ENCODE measurements at regions not wholly inside any gene's neighbourhood (a gene's known extent, or its start where the extent isn't known, plus 50 kb on each side); places are given as distances from the start of the nearest gene placed in this dataset.

- no peaks in the 10 kb centered on the region for H4K20me1 ChIP-seq (replicated peaks; ENCODE audit: insufficient read depth)
- peaks cover 10% of the 10 kb centered on the region for H3K4me1 ChIP-seq (ENCODE audit: insufficient read depth)
- H3K36me3 ChIP-seq (ENCODE audit: insufficient read depth): no peaks in the 10 kb centered on the region
- H2AFZ ChIP-seq: no peak overlapping the region
- no peak overlapping the region for H3K27ac ChIP-seq (ENCODE audit: low read depth)
- H3K4me3 Mint-ChIP-seq: no peak overlapping the region
- ATAC-seq (no peak), DNase-seq (ENCODE audit: low spot score) (no peak)
- H3K27me3 ChIP-seq (ENCODE audit: insufficient read depth): no peaks in the 10 kb centered on the region
- no peak overlapping the region for H3K4me2 ChIP-seq
- peaks cover 43% of the 10 kb centered on the region for H3K4me1 Mint-ChIP-seq
- no peaks in the 10 kb centered on the region for H3K27me3 Mint-ChIP-seq (ENCODE audit: insufficient read depth, low read depth, poor library complexity)
- H3K9me2 ChIP-seq (ENCODE audit: insufficient read depth): peaks cover 5% of the 10 kb centered on the region; the same call in 1 of the 2 replicates
- no peaks in the 10 kb centered on the region for H3F3A ChIP-seq (replicated peaks; ENCODE audit: low read depth)
- no peak overlapping the region for H3K4me3 ChIP-seq
- peak overlapping the region; percentile 45; the same call in 1 of the 2 replicates for H3K27ac Mint-ChIP-seq
- TF ChIP-seq EZH2 (IDR thresholded peaks at IDR 0.05; ENCODE audit: low read depth, unreplicated experiment) (no peak), ZNF331 (CRISPR knock-in tag; IDR thresholded peaks at IDR 0.05; ENCODE audit: low read depth) (no peak), CTCF (conservative IDR thresholded peaks at IDR 0.05; ENCODE audit: low read depth in 2 of 2) (no peak), REST (IDR thresholded peaks at IDR 0.05; ENCODE audit: unreplicated experiment) (no peak), JUNB (IDR thresholded peaks at IDR 0.05; ENCODE audit: unreplicated experiment) (no peak), NANOG (IDR thresholded peaks at IDR 0.05; ENCODE audit: borderline replicate concordance) (no peak), STAT1 (IDR thresholded peaks at IDR 0.05; ENCODE audit: unreplicated experiment) (no peak), CREB1 (CRISPR knock-in tag; IDR thresholded peaks at IDR 0.05; ENCODE audit: low read depth) (no peak), EZH2phosphoT487 (IDR thresholded peaks at IDR 0.05; ENCODE audit: unreplicated experiment) (no peak), ZNF114 (CRISPR knock-in tag; IDR thresholded peaks at IDR 0.05) (no peak), POLR2AphosphoS5 (IDR thresholded peaks at IDR 0.05; ENCODE audit: low read depth) (no peak), ETS1 (IDR thresholded peaks at IDR 0.05) (no peak)
- TF ChIP-seq, protein P1, sequence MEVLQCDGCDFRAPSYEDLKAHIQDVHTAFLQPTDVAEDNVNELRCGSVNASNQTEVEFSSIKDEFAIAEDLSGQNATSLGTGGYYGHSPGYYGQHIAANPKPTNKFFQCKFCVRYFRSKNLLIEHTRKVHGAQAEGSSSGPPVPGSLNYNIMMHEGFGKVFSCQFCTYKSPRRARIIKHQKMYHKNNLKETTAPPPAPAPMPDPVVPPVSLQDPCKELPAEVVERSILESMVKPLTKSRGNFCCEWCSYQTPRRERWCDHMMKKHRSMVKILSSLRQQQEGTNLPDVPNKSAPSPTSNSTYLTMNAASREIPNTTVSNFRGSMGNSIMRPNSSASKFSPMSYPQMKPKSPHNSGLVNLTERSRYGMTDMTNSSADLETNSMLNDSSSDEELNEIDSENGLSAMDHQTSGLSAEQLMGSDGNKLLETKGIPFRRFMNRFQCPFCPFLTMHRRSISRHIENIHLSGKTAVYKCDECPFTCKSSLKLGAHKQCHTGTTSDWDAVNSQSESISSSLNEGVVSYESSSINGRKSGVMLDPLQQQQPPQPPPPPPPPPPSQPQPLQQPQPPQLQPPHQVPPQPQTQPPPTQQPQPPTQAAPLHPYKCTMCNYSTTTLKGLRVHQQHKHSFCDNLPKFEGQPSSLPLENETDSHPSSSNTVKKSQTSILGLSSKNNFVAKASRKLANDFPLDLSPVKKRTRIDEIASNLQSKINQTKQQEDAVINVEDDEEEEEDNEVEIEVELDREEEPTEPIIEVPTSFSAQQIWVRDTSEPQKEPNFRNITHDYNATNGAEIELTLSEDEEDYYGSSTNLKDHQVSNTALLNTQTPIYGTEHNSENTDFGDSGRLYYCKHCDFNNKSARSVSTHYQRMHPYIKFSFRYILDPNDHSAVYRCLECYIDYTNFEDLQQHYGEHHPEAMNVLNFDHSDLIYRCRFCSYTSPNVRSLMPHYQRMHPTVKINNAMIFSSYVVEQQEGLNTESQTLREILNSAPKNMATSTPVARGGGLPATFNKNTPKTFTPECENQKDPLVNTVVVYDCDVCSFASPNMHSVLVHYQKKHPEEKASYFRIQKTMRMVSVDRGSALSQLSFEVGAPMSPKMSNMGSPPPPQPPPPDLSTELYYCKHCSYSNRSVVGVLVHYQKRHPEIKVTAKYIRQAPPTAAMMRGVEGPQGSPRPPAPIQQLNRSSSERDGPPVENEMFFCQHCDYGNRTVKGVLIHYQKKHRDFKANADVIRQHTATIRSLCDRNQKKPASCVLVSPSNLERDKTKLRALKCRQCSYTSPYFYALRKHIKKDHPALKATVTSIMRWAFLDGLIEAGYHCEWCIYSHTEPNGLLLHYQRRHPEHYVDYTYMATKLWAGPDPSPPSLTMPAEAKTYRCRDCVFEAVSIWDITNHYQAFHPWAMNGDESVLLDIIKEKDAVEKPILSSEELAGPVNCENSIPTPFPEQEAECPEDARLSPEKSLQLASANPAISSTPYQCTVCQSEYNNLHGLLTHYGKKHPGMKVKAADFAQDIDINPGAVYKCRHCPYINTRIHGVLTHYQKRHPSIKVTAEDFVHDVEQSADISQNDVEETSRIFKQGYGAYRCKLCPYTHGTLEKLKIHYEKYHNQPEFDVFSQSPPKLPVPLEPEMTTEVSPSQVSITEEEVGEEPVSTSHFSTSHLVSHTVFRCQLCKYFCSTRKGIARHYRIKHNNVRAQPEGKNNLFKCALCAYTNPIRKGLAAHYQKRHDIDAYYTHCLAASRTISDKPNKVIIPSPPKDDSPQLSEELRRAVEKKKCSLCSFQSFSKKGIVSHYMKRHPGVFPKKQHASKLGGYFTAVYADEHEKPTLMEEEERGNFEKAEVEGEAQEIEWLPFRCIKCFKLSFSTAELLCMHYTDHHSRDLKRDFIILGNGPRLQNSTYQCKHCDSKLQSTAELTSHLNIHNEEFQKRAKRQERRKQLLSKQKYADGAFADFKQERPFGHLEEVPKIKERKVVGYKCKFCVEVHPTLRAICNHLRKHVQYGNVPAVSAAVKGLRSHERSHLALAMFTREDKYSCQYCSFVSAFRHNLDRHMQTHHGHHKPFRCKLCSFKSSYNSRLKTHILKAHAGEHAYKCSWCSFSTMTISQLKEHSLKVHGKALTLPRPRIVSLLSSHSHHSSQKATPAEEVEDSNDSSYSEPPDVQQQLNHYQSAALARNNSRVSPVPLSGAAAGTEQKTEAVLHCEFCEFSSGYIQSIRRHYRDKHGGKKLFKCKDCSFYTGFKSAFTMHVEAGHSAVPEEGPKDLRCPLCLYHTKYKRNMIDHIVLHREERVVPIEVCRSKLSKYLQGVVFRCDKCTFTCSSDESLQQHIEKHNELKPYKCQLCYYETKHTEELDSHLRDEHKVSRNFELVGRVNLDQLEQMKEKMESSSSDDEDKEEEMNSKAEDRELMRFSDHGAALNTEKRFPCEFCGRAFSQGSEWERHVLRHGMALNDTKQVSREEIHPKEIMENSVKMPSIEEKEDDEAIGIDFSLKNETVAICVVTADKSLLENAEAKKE (CRISPR knock-in tag; IDR thresholded peaks at IDR 0.05): no peak
- H3K9me3 Mint-ChIP-seq: no peaks in the 10 kb centered on the region
- no peaks in the 10 kb centered on the region for H3K79me2 ChIP-seq (replicated peaks; ENCODE audit: insufficient read depth)
- H3K36me3 Mint-ChIP-seq (ENCODE audit: low read depth): no peaks in the 10 kb centered on the region
These were observed 98.8 kb upstream of the COX10 start for GRCh38 chr17:13970531-13970930.

Measured in GM23338 (cell line).